HEK293 (cell line): ENCODE measurements at regions not wholly inside any gene's neighbourhood (a gene's known extent, or its start where the extent isn't known, plus 50 kb on each side); places are given as distances from the start of the nearest gene placed in this dataset.

ENCODE experiments used
- CTCF ChIA-PET: fragments of 350-600 bp; formaldehyde crosslinking; extraction: SDS; loops from one replicate; lab custom pipeline; 2021; ENCODE audit warnings: antibody characterized with exemption; lab: Yijun Ruan, JAX
- POLR2A ChIA-PET: fragments of 300-600 bp; formaldehyde crosslinking; extraction: SDS; loops from one replicate; lab custom pipeline; 2020; ENCODE audit warnings: antibody characterized with exemption, inconsistent platforms; lab: Yijun Ruan, JAX
- H3K27ac ChIP-seq: fragments of 200-500 bp; sonication (Bioruptor generic); 2 replicates; pipeline ENCODE4 v1.5.1; 2014; ENCODE audit warnings: low read depth, low read length, control low read depth, inconsistent platforms; ENCODE audit errors: extremely low read depth
- H3K36me3 ChIP-seq, 2 experiments: fragments of 200-500 bp in 1 of 2; sonication (Bioruptor generic) in 1 of 2; 1 replicate in 1 of 2; 2 replicates in 1 of 2; pipeline ENCODE4 v1.5.1; 2014 to 2017; ENCODE audit warnings: inconsistent platforms in 2 of 2, low read length in 2 of 2; ENCODE audit not compliant: control insufficient read depth in 2 of 2, insufficient read depth in 1 of 2
- H3K4me1 ChIP-seq: fragments of 200-500 bp; sonication (Bioruptor generic); 2 replicates; pipeline ENCODE4 v1.5.1; 2014; ENCODE audit warnings: mild to moderate bottlenecking, low read length, inconsistent platforms; ENCODE audit not compliant: control insufficient read depth, insufficient read depth
- H3K4me3 ChIP-seq: 2 replicates; pipeline ENCODE4 v1.5.1; 2011; ENCODE audit warnings: low read depth, mild to moderate bottlenecking, control low read depth, low read length, moderate library complexity
- H3K9me3 ChIP-seq: fragments of 200-500 bp; sonication (Bioruptor generic); 2 replicates; pipeline ENCODE4 v1.5.1; 2014; ENCODE audit warnings: low read depth, low read length, inconsistent platforms; ENCODE audit not compliant: control insufficient read depth, insufficient read depth
- GLIS2 ChIP-seq: fragments of 450-650 bp; formaldehyde crosslinking; IDR thresholded peaks from 2 replicates; pipeline ENCODE4 v1.5.1; 2016; ENCODE audit warnings: missing biosample characterization, missing genetic modification characterization
- PBX3 ChIP-seq: sonication (generic); formaldehyde crosslinking; IDR thresholded peaks from 2 replicates; pipeline ENCODE4 v1.8.1; 2022; ENCODE audit warnings: mild to moderate bottlenecking, moderate library complexity, missing genetic modification reagents
- PRDM4 ChIP-seq: fragments of 450-650 bp; formaldehyde crosslinking; IDR thresholded peaks from 2 replicates; pipeline ENCODE4 v1.5.1; 2017; ENCODE audit warnings: missing biosample characterization, missing genetic modification characterization
- SP7 ChIP-seq: fragments of 450-650 bp; formaldehyde crosslinking; IDR thresholded peaks from 2 replicates; pipeline ENCODE4 v1.5.1; 2016; ENCODE audit warnings: missing biosample characterization, missing genetic modification characterization
- ZBTB44 ChIP-seq: fragments of 450-650 bp; IDR thresholded peaks from 2 replicates; pipeline ENCODE4 v1.5.1; 2018; ENCODE audit warnings: missing biosample characterization, mild to moderate bottlenecking, missing genetic modification characterization
- ZBTB6 ChIP-seq: fragments of 450-650 bp; formaldehyde crosslinking; IDR thresholded peaks from 2 replicates; pipeline ENCODE4 v1.5.1; 2017; ENCODE audit warnings: missing biosample characterization, missing genetic modification characterization
- ZNF155 ChIP-seq: fragments of 450-650 bp; formaldehyde crosslinking; IDR thresholded peaks from 2 replicates; pipeline ENCODE4 v1.5.1; 2016; ENCODE audit warnings: missing biosample characterization, missing genetic modification characterization
- ZNF18 ChIP-seq: fragments of 450-650 bp; formaldehyde crosslinking; IDR thresholded peaks from 2 replicates; pipeline ENCODE4 v1.5.1; 2016; ENCODE audit warnings: missing biosample characterization, missing genetic modification characterization
- ZNF292 ChIP-seq: fragments of 450-650 bp; formaldehyde crosslinking; IDR thresholded peaks from 2 replicates; pipeline ENCODE4 v1.5.1; 2016; ENCODE audit warnings: low read depth, missing biosample characterization, missing genetic modification characterization, borderline replicate concordance
- ZNF335 ChIP-seq: fragments of 450-650 bp; formaldehyde crosslinking; conservative IDR thresholded peaks from 2 replicates; pipeline ENCODE4 v1.5.1; 2016; ENCODE audit warnings: missing biosample characterization, missing genetic modification characterization
- ZNF362 ChIP-seq: fragments of 450-650 bp; formaldehyde crosslinking; IDR thresholded peaks from 2 replicates; pipeline ENCODE4 v1.5.1; 2016; ENCODE audit warnings: missing biosample characterization, missing genetic modification characterization
- ZNF585B ChIP-seq: fragments of 450-650 bp; formaldehyde crosslinking; IDR thresholded peaks from 2 replicates; pipeline ENCODE4 v1.5.1; 2016; ENCODE audit warnings: missing biosample characterization, missing genetic modification characterization
- ZNF626 ChIP-seq: fragments of 450-650 bp; sonication (Bioruptor Pico); formaldehyde crosslinking; IDR thresholded peaks from 2 replicates; pipeline ENCODE4 v1.5.1; 2018; ENCODE audit warnings: missing biosample characterization, missing genetic modification characterization, inconsistent platforms
- ZNF629 ChIP-seq: fragments of 450-650 bp; formaldehyde crosslinking; IDR thresholded peaks from 2 replicates; pipeline ENCODE4 v1.5.1; 2017; ENCODE audit warnings: missing biosample characterization, missing genetic modification characterization
- ZNF830 ChIP-seq: fragments of 450-650 bp; IDR thresholded peaks from 2 replicates; pipeline ENCODE4 v1.5.0; 2018; ENCODE audit warnings: missing biosample characterization, missing genetic modification characterization, low read depth, mild to moderate bottlenecking, moderate library complexity
- ZNF843 ChIP-seq: fragments of 450-650 bp; formaldehyde crosslinking; IDR thresholded peaks from 2 replicates; pipeline ENCODE4 v1.5.1; 2016; ENCODE audit warnings: missing biosample characterization, missing genetic modification characterization

- Histone ChIP-seq H3K36me3 (no peaks in the 10 kb centered on the region), H3K4me3 (no peak overlapping the region), H3K4me1 (0 out of 2 replicates have a peak, but pooled peaks cover 9% of the 10 kb centered on the region), H3K27ac (no peak overlapping the region), H3K9me3 (no peaks in the 10 kb centered on the region)
- peak; percentile 68; the same call in 1 of the 2 replicates for TF ChIP-seq ZNF335 (tag by site-specific recombination)
- TF ChIP-seq ZBTB6 (tag by site-specific recombination), result no peak
- TF ChIP-seq PRDM4 (tag by site-specific recombination), result 0 out of 2 replicates have a peak, but pooled peaks have one; percentile 48
- TF ChIP-seq ZBTB44 (tag by site-specific recombination), result peak; percentile 78
- no peak for TF ChIP-seq ZNF585B (tag by site-specific recombination)
- ChIA-PET CTCF (no interaction called here), POLR2A (no interaction called here)
Measured at GRCh38 chr9:87137718-87138117, 190.4 kb upstream of the GAS1 start.

- TF ChIP-seq GLIS2 (tag by site-specific recombination) (no peak), ZNF626 (tag by site-specific recombination) (no peak), ZNF155 (tag by site-specific recombination) (no peak), ZNF830 (no peak), SP7 (tag by site-specific recombination) (no peak), ZNF292 (no peak), ZNF362 (tag by site-specific recombination) (no peak), ZNF18 (no peak), PBX3 (no peak), ZNF629 (tag by site-specific recombination) (no peak), ZNF843 (tag by site-specific recombination) (no peak)
- H3K27ac ChIP-seq, result no peak overlapping the region
- no peaks in the 10 kb centered on the region for H3K9me3 ChIP-seq
- H3K4me3 ChIP-seq, result no peak overlapping the region
- H3K36me3 ChIP-seq, result no peaks in the 10 kb centered on the region
- H3K4me1 ChIP-seq, result 0 out of 2 replicates have a peak, but pooled peaks cover 9% of the 10 kb centered on the region
- ChIA-PET CTCF (no interaction called here), POLR2A (no interaction called here)
Measured at GRCh38 chr9:87138128-87139040, 191.1 kb upstream of the GAS1 start.
